GM12872 (cell line): ENCODE measurements at regions not wholly inside any gene's neighbourhood (a gene's known extent, or its start where the extent isn't known, plus 50 kb on each side); places are given as distances from the start of the nearest gene placed in this dataset.

Experiments
- CTCF ChIP-seq: IDR thresholded peaks from 3 replicates; pipeline ENCODE4 v1.5.1; 2011; ENCODE audit warnings: low read depth, mild to moderate bottlenecking, low read length, moderate library complexity; ENCODE audit not compliant: insufficient read depth

GRCh38 chr12:97324471-97324870 lies 138.1 kb upstream of the RMST start:
- TF ChIP-seq CTCF = no peak

- no peak for TF ChIP-seq CTCF
Observed at GRCh38 chr12:97335115-97335514, 127.5 kb upstream of the RMST start.

GRCh38 chr12:97336900-97337751 lies 125.5 kb upstream of the RMST start:
- TF ChIP-seq CTCF = no peak

GRCh38 chr12:97342130-97342529 lies 120.5 kb upstream of the RMST start:
- no peak for TF ChIP-seq CTCF

- no peak for TF ChIP-seq CTCF
Observed at GRCh38 chr12:97347956-97348355, 114.6 kb upstream of the RMST start.

- TF ChIP-seq CTCF = no peak
Observed at GRCh38 chr12:97358361-97358760, 104.2 kb upstream of the RMST start.

- TF ChIP-seq CTCF = no peak
Observed at GRCh38 chr12:97359021-97359690, 103.4 kb upstream of the RMST start.
